HG03108 (cell line): ENCODE measurements at regions not wholly inside any gene's neighbourhood (a gene's known extent, or its start where the extent isn't known, plus 50 kb on each side); places are given as distances from the start of the nearest gene placed in this dataset.

ENCODE experiments used
- ATAC-seq: cut with Tn5 transposase; IDR thresholded peaks from one replicate; pipeline ENCODE4 v1.9.1; 2021; ENCODE audit warnings: moderate library complexity; ENCODE audit not compliant: unreplicated experiment

DNA sequence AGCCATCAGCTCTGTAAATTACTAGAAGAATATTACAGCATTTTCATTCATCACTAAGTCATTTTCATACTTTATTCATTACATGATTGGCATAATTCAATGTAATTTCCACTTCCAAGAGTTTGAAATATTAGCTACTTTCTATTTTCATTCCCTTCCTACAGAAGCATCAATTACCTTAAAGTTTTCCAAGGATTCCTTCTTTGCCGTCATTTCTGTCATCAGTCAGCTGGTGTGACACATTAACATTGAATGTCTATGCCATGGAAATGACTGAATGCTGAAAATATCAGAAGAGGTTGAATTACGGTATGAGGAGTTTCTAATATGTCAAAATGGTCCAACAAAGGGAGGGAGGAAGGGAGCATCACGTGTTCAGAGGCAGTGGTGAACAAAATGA lies 718.2 kb upstream of the GRM7 start:
- ATAC-seq, result no peak

DNA sequence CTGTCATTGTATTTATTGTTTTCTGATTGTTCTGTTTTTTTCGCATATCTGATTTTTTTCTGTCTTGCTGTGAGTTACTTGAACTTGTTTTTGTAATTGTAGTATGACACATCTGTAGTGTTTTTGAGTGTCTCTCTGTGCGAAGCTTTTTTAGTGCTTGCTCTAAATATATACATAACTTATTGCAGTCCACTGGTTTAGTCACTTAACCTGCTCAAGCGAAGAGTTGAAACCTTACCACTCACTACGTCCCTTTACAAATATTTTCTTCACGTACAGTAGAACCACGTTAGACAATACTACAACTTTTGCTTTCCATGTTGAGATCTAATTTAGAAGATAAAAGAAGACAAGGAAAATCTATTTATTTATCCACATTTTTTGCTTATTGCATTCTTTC lies 713.0 kb upstream of the GRM7 start:
- no peak for ATAC-seq

DNA sequence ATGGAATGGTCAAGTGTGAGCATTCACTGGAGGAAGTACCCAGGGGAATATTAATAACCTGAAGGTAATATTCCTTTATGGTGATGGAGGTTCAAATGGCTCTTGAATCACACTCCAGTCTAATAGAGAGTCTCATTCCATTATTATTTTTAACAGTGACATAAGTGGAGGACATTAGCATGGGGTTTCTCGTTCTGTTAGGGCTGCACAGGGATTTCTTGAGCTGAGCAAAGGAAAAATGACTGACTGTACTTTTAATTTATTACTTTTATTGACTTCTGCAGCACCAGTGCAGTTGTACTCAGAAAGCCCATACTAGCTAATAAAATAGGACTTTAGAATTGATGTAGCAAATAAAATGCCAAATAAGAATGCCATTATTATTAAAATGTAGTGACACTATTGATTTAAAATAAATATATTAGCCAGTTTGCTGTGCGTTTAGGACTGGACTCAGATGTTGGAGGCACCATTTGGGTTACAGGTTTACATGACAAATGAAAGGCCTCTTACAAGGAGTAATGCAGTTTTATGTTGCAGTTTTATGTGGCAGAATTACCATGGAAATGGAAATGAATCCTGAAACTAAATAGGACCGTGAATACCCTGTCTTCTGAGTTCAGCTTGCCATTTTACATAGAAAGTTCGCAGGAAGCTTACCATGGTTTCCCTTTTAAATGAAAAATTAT lies 705.1 kb upstream of the GRM7 start:
- no peak for ATAC-seq

DNA sequence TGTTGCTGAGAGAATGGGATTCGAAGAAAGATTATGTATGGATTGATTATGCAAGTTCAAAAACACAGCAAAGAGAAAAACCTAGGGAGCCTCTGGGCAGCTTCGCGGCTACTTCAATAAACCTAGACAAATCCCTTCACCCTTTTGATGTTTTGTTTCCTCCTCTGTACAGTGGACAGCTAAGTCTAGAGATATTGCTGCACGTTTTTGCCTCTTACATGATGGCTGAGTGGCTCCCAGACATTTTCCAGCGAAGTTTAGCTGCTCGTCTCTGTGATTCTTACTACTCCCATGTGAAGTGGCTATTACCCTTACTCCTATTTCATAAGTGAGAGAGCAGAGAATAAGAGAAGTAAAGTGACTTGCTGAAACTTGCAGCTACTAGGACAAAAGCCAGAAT lies 695.0 kb upstream of the GRM7 start:
- no peak for ATAC-seq

DNA sequence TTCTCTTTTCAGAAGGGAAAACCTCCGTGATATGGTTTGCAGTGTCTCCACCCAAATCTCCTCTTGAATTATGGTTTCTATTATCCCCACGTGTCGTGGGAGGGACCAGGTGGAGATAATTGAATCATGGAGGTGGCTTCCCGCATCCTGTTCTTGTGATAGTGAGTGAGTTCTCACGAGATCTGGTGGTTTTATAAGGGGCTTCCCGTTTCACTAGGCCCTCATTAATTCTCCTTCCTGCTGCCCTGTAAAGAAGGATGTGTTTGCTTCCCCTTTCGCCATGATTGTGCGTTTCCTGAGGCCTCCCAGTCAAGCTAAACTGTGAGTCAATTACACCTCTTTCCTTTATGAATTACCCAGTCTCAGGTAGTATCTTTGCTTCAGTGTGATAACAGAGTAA lies 692.7 kb upstream of the GRM7 start:
- ATAC-seq, result no peak

DNA sequence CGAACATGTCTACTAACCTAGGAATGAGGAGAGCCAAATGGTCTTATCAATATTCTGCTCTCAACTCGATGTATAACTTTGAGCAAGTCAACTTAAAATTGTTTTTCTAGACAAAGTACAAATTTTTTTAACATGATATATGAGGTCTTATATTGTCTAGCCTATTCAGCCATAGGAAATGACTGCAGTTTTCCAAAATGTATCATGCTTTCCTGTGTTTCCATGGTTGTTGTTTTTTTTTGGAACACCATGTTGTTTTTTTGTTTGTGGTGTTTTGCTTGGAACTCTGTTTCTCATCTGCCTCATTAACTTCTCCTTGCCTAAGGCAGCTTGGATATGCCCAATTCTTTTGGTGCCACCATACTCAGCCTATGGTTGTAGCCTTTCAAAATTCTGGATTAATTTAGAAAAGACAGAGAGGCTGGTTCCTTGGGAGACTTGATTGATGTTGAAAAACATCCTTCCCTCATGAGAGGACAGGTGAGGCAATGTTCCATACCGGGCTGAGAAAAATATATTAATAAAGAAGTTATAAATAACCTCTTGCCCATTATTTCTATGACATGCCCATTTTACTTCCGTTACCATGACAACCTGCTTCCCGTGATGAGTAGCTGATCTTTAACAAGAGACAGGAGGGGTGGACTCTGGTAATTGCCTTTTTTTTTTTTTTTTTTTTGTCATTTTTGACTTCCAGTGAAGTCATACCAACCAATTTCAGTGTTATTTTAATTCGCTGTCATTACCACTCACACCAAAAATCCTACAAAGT lies 687.9 kb upstream of the GRM7 start:
- no peak for ATAC-seq

DNA sequence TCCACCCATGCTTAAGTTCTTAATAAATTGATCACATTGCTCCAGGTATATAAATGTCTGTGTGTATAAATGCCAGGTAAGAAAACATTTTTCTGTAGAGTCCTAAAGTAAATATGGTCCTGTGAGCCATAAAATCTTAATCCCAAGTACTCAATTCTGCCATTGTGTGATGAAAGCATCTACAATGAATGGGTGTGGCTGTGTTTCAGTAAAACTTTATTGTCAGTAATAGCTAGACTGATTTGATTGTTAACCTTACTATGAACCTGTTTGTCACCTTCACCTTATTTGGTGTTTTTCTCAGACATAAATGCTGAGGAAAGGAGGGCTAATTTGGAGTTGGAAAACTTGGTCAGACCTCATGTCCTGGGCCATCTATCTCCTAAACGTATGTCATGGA lies 683.5 kb upstream of the GRM7 start:
- ATAC-seq, result no peak

DNA sequence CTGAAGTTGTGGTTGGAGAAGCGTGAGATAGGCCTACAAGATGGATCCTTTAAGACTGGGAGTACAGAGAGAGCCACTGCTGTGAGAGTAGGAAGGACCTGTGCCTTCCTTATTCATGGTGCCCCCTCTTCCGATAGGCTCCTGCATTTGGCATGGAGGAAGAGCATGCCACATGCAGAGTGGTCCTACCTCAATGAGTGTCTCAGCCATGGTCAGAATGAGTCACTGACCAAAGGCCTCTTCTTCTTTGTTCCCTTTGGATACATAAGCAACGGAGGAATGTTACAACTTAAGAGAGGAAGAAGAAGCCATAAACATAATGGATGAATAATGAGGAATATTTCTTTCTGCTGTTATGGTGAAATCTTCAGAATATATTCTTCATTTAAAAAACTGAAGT lies 681.2 kb upstream of the GRM7 start:
- ATAC-seq, result no peak

DNA sequence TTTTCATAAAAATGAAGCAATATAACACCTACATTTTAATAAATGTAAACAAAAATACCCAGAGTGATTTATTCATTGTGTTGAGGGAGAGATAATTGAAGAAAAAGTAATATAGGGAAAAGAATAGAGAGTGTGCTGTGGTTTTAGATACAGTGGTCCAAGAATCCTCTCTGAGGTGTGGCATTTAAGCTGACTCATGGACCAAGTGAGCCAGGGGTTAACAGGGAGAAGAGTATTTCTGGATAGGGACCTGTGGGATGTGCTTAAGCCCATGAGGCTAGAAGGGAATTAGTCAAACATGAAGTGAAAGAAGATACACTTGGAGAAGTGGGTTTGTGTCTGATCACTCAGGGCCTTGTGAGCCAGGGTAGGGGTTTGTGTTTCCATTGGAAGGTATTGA lies 680.7 kb upstream of the GRM7 start:
- no peak for ATAC-seq

DNA sequence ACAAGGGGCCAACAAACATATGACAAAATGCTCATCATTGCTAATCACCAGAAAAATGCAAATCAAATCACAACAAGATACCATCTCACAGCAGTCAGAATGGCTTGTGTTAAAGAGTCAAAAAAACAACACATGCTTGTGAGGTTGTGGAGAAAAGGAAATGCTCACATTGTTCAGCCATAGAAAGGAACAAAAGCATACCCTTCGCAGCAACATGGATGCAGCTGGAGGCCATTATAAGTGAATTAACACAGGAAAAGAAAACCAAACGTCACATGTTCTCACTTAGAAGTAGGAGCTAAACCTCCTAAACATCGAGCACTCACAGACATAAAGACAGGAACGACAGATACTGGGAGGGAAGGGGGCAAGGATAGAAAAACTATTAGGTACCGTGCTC lies 678.4 kb upstream of the GRM7 start:
- ATAC-seq, result no peak

DNA sequence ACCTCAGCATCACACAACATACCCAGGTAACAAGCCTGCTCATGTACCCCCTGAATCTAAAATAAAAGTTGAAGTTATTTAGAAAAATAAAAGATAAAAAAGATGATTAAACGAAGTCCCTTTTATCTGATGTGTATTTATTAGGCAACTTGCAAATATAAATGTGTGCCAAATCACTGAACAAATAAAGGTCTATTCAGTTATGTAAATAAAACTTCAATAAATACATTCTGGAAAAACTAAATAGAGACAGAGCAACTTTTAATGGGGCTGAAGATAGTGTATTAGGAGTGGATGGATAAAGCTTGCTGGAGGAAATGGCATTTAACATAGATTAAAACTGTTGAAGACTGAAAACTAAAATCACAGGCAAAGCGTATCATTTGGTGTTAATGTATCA lies 678.0 kb upstream of the GRM7 start:
- ATAC-seq, result no peak

DNA sequence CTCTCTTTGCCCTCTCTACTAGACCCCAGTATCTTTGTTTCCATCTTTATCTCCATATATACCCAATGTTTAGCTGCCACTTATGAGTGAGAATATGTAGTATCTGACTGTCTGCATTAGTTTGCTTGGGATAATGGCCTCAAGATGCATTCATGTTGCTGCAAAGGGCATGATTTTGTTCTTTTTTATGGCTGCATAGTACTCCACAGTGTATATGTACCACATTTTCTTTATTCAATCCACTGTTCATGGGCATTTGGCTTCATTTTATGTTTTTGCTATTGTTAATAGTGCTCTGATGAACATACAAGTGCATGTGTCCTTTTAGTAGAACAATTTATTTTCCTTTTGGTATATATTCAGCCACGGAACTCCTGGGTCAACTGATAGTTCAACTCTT lies 671.5 kb upstream of the GRM7 start:
- ATAC-seq, result no peak

DNA sequence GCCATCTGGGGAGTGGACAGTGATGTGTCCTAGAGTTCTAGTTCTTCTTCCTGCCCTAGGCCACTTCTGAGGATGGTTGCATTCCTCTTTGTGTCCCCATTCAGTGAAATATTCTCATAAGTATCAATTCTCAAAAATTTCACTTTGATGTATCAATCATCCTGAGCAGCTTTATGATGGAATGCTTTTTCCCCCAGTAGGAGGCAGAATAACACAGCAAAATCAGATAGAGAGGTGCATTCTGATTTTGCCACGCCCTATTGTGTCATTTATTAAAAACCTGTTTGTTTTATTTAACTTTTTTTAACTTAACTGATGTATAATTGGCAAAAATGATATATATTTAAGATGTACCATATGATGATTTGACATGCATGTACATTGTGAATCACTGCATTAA lies 656.0 kb upstream of the GRM7 start:
- ATAC-seq, result no peak

DNA sequence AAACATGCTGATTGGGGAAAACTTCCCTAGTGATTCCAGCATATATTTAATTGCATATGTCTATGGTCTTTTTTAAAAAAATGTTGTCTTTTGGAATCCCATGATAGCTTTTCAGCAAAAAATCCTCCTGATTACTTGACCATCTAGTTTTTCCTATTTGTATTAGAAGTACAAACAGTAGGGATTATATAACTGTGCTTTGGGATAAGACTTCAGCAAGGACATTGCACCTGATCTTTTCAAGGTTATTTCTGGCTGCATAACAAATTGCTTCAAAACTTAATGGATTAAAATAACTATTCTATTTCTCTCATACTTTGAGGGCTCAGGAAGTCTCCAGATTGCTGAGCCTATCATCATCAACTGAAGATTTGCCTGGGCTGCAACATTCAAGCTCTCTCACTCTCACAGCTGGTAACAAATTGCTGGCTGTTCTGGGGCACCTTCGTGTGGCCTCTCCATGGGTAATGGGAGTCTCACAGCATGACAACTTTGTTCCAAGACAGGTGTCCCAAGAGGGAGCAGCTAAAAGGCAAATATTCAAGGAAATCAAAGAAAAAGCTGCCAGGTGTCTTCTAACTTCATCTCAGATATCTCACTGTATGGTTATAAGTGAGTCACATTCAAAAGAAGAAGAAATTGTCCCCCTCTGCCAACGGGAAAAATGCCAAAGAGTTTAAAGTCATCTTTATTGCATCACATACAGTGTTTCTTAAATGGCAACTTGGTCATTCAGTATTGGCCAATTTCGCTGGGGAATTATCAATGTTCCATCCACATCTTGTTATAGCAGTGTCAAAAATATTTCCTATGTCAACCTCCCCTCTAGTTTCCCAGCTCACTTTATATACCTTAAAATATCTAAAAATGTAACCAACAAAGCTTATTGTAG lies 644.5 kb upstream of the GRM7 start:
- no peak for ATAC-seq

DNA sequence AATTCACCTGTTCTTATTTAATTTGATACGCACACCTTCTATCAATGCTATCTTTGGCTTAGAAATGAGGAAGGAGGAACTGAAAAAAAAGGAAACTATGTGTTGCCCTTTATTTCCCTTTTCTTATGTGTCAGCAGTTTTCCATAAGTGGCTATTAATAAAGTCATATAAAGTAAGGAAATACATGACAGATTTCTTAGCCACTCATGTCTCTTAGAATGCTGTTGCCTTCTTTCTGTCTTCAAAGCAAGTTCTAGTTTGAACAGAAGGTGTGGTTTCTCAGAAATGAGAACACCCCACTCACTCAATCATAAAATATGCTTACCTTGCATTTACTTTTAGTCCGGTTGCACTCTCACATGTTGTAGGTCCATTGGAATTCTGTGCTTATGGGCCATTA lies 640.5 kb upstream of the GRM7 start:
- ATAC-seq, result no peak

DNA sequence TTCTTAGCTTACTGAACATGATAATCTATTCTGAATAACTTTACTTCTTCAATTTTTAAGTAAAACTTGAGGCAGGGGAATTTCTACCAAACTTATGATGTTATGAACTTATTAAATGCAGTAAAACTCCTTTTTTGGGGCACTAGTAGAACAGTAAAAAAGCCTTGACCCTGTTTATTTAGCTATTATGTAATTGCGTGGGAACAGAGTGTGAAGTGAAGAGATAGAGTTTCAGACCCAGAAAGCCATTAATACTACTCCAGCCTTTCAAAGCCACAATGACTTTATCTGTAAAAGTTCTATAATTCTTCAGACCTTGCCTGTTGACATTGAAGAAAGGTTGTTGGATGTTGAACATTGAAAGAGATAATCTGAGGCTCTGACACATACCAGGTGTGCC lies 638.8 kb upstream of the GRM7 start:
- no peak for ATAC-seq

DNA sequence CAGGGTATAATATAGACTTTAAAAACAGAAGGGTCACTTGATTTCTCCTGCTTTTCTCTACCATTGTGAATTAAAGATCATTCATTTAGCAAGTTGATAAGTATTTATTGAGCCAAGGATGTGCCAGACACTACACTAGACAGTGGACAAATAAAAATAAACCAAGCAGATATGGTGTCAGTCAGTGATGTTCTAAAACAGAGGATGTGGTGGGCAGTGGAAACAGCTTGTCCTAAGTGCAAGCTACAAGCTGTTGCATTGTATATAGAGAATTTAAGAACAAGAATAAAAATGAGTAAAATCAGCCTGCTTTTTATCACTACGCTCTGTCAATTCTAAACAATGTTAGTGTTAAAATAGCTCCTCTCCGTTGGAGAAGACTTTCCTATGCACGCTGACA lies 637.3 kb upstream of the GRM7 start:
- no peak for ATAC-seq

DNA sequence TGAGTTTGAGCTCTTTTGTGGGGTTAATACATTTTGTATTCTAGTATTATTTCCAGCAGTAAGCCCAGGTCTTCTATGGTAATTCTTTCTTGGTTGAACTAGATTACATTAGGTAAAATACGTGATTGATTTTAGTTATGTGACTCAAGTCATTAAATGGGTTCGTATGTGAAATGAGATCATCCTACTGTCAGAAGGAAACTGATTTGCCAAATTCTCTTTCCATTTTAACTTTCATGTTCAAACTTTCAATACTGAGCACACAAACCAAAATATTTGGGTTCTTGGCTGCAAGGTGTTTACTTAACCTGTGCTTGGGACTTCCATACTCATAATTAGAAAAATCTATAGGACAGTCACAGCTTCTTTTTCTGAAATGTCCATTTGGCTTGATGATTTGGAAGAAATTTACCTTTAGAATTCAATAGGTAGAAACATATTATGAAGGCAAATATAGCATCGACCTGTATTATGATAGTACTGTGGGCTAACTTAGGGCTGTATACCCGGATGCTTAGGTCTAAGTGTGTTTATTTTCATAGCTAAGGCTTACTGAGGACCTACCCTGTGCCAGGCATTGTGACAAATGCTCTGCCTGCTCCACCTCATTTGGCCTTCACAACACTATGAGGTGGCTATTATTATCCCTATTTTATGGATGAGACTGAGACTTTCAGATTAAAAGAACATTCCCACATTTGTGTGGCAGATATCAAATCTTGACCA lies 631.8 kb upstream of the GRM7 start:
- ATAC-seq, result no peak

DNA sequence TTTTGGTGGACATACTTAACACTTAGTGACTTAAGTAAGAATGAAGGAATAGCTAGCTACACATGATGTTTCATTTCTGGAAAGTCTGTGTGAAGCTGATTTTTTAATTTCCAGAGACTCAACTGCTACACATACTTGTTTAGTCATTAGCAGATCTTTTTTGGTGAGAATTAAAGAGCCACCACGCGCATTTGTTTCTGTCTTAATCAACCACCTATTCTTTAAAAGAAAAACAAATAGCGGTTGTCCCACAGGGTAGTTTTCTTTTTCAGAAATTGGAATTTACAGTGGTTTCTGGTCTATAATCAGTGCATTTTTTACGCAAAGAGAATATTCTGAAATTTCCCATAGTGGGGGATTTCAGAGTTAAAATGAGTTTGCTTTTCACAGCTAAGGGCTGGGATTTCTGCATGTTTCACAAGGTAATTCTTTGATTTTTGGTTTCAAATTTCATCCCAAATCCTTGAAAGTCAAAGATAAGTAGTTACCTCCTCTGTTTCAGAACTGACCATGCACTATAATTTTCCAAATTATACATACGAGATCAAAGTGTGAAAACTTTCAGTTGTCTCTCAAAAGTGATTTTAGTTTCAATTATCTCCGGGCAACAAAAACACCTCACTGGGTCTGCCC lies 631.0 kb upstream of the GRM7 start:
- ATAC-seq, result no peak

DNA sequence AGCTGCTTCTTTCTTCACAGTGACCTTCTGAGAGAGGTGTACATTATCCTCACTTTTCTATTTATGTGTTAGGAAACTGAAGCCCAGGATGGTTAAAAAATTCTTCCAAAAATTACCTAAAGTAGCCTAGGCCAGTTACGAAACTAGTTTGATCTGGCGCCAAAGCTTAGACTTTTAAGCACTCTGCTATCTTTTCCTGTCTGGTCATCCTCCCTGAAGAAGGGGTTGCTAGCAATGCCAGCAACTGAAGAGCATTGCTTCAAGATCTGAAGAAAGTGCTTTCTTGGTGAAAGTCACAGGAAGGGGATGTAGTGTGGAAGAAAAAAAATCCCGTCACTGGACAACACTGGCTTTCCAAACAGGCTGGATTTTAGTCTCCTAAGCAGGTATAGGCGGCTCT lies 618.8 kb upstream of the GRM7 start:
- no peak for ATAC-seq

DNA sequence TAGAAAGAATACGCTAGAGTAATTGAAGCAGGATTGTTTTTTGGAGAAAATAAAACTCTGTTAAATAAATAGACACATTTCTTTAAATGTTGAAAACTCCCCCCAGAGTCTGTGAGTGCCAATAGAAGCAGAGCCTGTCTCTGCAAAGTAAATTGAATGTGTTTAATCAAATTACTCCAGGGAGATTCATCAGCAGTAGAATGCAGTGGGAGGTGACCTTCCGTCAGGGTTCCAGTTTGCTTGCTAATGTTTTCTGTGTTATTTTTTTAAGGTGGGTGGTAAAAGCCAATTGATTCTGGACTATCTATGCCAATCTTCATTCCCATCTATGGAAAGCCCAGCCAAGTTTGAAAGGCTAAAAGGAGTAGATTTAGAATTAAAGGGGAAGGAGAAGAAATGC lies 612.4 kb upstream of the GRM7 start:
- no peak for ATAC-seq
